Right lobe of liver (tissue), 6 donors: ENCODE measurements at regions not wholly inside any gene's neighbourhood (a gene's known extent, or its start where the extent isn't known, plus 50 kb on each side); places are given as distances from the start of the nearest gene placed in this dataset.

Experiments used
- ATAC-seq, 4 donors: fragments of 200-7000 bp; cut with Tn5 transposase; one replicate each; pipeline ENCODE4 v1.9.1; 2020; ENCODE audit warnings: mild to moderate bottlenecking in 4 of 4, moderate library complexity in 4 of 4
- DNase-seq, 3 donors: peaks; one replicate each; pipeline ENCODE4 v3.0.0-alpha.2; 2020
- H3K27ac ChIP-seq, 3 donors: fragments of 200-600 bp; one replicate each; pipeline ENCODE4 v1.8.0; 2022
- H3K27me3 ChIP-seq, 2 donors: fragments of 200-600 bp; one replicate each; pipeline ENCODE4 v1.8.0; 2022
- H3K36me3 ChIP-seq, 4 donors: fragments of 200-600 bp; sonication (generic) in 1 of 4; one replicate each; pipeline versions ENCODE4 v1.5.1 to v1.8.0; 2017 to 2022; ENCODE audit warnings: control low read depth in 1 of 4
- H3K4me1 ChIP-seq, 4 donors: fragments of 200-600 bp; sonication (generic) in 1 of 4; one replicate each; pipeline versions ENCODE4 v1.5.1 to v1.8.0; 2017 to 2022; ENCODE audit warnings: control low read depth in 1 of 4
- H3K4me3 ChIP-seq, 3 donors: fragments of 200-600 bp; one replicate each; pipeline ENCODE4 v1.8.0; 2022
- H3K9me3 ChIP-seq, 4 donors: fragments of 200-600 bp; sonication (generic) in 1 of 4; one replicate each; pipeline versions ENCODE4 v1.5.1 to v1.8.0; 2017 to 2022; ENCODE audit warnings: control low read depth in 1 of 4
- CTCF ChIP-seq, 4 donors: fragments of 200-600 bp in 3 of 4; fragments of 450-650 bp in 1 of 4; IDR thresholded peaks; one replicate each; pipeline versions ENCODE4 v1.5.1 to v1.8.0; 2016 to 2022; ENCODE audit warnings: antibody characterized with exemption in 4 of 4, mild to moderate bottlenecking in 2 of 4
- POLR2A ChIP-seq: fragments of 450-650 bp; IDR thresholded peaks from one replicate; pipeline ENCODE4 v1.6.1; 2017; ENCODE audit warnings: antibody characterized with exemption, mild to moderate bottlenecking
- WGBS: methylation state at CpG from one replicate; pipeline ENCODE4 v1.1.6; 2018; ENCODE audit warnings: low coverage, low lambda C conversion rate; ENCODE audit not compliant: insufficient coverage; ENCODE audit errors: missing lambda C conversion rate; 5-methylcytosine and 5-hydroxymethylcytosine counted together
- intact Hi-C, 2 donors: fragments of 100-400 bp; cut with DNase I; formaldehyde crosslinking; loops; one replicate each; pipeline versions ENCODE4 v1.11.2 to v1.14.1; 2022
- donor health status: DM: no; HTN: yes; CAD: no.
- donor health status: DM: no; HTN: no; CAD: no.
- donor health status: DM: no; HTN: no; CAD: no.
- donor health status: DM: no; HTN: yes; CAD: no.
- donor health status: DM: no; HTN: yes; CAD: no.

- H3K4me1 ChIP-seq, result no peaks in the 10 kb centered on the region
- H3K4me3 ChIP-seq, result no peak overlapping the region
- no peak overlapping the region for H3K27ac ChIP-seq
- DNase-seq (no peak), ATAC-seq (no peak)
- no peaks in the 10 kb centered on the region for H3K27me3 ChIP-seq
- TF ChIP-seq POLR2A (no peak), CTCF (IDR thresholded peaks at IDR 0.05) (no peak)
- no peaks in the 10 kb centered on the region for H3K9me3 ChIP-seq
- H3K36me3 ChIP-seq, result no peaks in the 10 kb centered on the region
- intact Hi-C loops, result no loop called here
- 57% methylated on average over 4 of the region's 4 CpGs for WGBS
These were observed 186.9 kb upstream of the RGMB start for GRCh38 chr5:98586581-98586980.

GRCh38 chr5:98587166-98587565 lies 186.3 kb upstream of the RGMB start:
- intact Hi-C loops, result no loop called here
- H3K9me3 ChIP-seq, result no peaks in the 10 kb centered on the region
- WGBS, result 54% methylated on average over 5 of the region's 5 CpGs
- no peak overlapping the region for H3K27ac ChIP-seq
- no peaks in the 10 kb centered on the region for H3K27me3 ChIP-seq
- TF ChIP-seq CTCF (IDR thresholded peaks at IDR 0.05), result no peak
- TF ChIP-seq POLR2A, result no peak
- no peak overlapping the region for H3K4me3 ChIP-seq
- no peaks in the 10 kb centered on the region for H3K36me3 ChIP-seq
- DNase-seq (no peak), ATAC-seq (no peak)
- no peaks in the 10 kb centered on the region for H3K4me1 ChIP-seq

GRCh38 chr5:98588215-98588614 lies 185.2 kb upstream of the RGMB start:
- Histone ChIP-seq H3K27me3 (no peaks in the 10 kb centered on the region), H3K9me3 (no peaks in the 10 kb centered on the region), H3K4me1 (no peaks in the 10 kb centered on the region), H3K36me3 (no peaks in the 10 kb centered on the region), H3K27ac (no peak overlapping the region), H3K4me3 (no peak overlapping the region)
- TF ChIP-seq POLR2A (no peak), CTCF (IDR thresholded peaks at IDR 0.05) (no peak)
- intact Hi-C loops, result no loop called here
- ATAC-seq, result no peak
- 34% methylated on average over 3 of the region's 3 CpGs for WGBS
- no peak for DNase-seq

GRCh38 chr5:98593418-98593817 lies 180.0 kb upstream of the RGMB start:
- TF ChIP-seq CTCF (IDR thresholded peaks at IDR 0.05) (no peak), POLR2A (no peak)
- WGBS, result 9% methylated on average over 4 of the region's 4 CpGs
- H3K4me3 ChIP-seq, result no peak overlapping the region
- H3K27ac ChIP-seq, result no peak overlapping the region
- no peak for DNase-seq
- H3K9me3 ChIP-seq, result no peaks in the 10 kb centered on the region
- intact Hi-C loops, result no loop called here
- peak in 1 of 4 donors; percentile 13 for ATAC-seq
- no peaks in the 10 kb centered on the region for H3K27me3 ChIP-seq
- H3K4me1 ChIP-seq, result no peaks in the 10 kb centered on the region
- no peaks in the 10 kb centered on the region for H3K36me3 ChIP-seq

GRCh38 chr5:98594098-98594497 lies 179.4 kb upstream of the RGMB start:
- H3K36me3 ChIP-seq, result no peaks in the 10 kb centered on the region
- WGBS, result 48% methylated on average over 4 of the region's 4 CpGs

More at GRCh38 chr5:98594098-98594497, 179.4 kb upstream of the RGMB start:
- Histone ChIP-seq H3K4me1 (no peaks in the 10 kb centered on the region), H3K4me3 (no peak overlapping the region), H3K27me3 (no peaks in the 10 kb centered on the region), H3K27ac (no peak overlapping the region), H3K9me3 (no peaks in the 10 kb centered on the region)
- no peak for TF ChIP-seq CTCF (IDR thresholded peaks at IDR 0.05)
- TF ChIP-seq POLR2A, result no peak
- intact Hi-C loops, result no loop called here
- no peak for ATAC-seq
- no peak for DNase-seq
